NCI-H146 treated with DMSO at 0.1 percent for 48 hours (cell line): ENCODE measurements at regions not wholly inside any gene's neighbourhood (a gene's known extent, or its start where the extent isn't known, plus 50 kb on each side); places are given as distances from the start of the nearest gene placed in this dataset.
A peak's percentile ranks its signal among the peaks of the same experiment; 100 is the strongest.

ENCODE experiments used
- DNase-seq: peaks from one replicate; lab custom pipeline; 2025; ENCODE audit not compliant: unreplicated experiment; lab: John Stamatoyannopoulos, UW

GRCh38 chr2:58954880-58955385 is 713.8 kb upstream of the FANCL start:
- no peak for DNase-seq

DNA sequence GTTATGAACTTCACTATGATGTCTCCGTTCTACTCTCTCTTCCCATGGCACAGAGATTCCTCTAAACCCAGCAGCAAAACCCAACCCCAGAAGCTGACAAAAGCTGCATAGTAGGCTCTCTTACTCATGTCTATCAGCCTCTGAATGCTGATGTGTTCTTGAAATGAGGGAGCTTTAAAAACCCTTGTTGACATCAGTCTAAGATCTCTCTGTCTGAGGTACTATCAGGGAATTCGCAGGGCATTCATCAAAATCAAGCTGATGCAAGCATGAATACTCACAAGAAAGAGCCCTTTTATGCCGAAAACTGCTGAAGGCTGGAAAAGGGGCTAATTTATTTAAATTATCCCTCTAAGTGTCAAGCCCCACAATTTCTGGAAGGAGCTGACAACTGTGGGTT is 710.6 kb upstream of the FANCL start:
- no peak for DNase-seq

DNA sequence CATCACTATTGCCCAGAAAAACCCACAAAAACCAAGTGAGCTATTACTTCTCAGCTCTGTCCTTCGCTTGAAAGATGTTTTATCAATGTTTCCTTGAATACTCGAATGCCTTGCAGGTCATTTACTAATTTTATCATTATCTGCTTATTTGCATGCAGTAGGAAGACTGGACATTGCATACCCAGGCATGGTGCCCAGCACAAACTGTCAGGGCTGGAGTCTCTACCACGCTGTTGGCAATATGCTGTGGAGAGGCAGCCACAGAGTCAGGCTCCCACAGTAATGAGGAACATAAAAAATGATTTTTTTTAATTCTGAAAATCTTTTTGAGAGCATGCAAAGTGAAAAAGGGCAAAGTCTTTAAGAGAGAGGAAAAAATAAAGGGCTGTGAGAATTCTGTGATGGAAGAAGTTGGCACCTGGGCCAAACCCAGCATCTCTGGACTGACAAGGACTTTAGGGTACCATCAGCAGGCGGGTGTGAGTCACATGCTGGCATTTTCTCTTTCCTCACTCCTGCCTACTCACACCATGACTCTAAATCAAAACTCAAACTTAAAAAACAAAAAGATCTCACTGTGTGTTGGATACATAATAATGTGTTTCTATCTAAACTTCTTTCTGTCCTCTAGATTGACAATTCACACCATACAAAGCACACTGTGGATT is 709.8 kb upstream of the FANCL start:
- no peak for DNase-seq

GRCh38 chr2:58939388-58939787 is 698.3 kb upstream of the FANCL start:
- DNase-seq, result no peak

DNA sequence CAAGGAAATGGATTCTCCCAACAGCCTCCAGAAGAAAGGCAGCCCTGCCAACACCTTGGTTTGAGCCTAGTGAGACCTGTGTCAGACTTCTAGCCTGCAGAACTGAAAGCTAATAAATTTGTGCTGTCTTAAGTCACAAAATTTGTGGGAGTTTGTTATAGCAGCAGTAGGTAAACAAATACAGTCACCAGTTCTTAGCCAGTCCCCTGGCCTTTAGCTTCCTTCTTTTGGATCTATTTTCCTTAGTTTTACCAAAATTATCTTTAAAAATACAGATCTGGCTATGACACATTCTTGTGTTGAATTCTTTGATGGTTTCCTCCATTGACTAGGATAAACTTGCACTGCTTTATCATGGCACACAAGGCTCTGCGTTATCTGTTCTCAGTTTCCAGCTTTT is 697.9 kb upstream of the FANCL start:
- no peak for DNase-seq

DNA sequence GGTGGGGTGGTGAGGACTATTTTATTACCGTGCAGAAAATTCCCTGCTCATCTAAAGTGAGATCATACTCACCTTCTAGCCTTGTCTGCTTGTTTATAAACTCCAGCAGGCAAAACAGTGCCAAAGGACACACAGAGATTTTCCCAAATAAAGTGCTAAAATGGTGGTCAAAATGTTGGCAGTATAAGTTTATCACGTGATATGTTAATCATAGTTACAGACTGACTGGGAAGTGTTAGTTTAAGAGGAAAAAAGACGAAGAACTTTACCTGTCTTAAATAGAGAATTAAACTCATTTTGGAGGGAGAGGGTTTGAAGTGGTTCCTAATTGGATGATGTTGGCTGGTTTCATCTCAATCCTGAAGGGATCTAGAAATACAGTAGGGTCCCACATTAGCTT is 691.7 kb upstream of the FANCL start:
- no peak for DNase-seq

DNA sequence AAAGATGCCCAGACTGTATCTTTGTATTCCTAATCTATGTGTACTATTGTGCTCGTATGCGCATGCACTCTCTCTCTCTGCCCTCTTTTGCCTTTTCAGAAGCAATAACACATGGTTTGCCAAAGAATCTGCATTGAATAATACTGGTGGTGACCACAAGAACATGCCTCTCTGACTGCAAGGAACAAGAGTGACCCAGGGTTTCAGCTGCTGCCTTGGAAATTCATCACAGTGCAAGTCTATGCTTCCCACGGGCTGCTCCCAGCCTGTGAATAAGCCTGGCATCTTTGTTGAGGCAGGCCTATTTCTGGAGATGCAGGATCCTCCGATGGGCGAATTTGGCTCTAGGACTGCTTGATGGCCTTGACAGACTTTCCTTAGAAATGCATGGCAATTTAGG is 689.4 kb upstream of the FANCL start:
- DNase-seq, result no peak

DNA sequence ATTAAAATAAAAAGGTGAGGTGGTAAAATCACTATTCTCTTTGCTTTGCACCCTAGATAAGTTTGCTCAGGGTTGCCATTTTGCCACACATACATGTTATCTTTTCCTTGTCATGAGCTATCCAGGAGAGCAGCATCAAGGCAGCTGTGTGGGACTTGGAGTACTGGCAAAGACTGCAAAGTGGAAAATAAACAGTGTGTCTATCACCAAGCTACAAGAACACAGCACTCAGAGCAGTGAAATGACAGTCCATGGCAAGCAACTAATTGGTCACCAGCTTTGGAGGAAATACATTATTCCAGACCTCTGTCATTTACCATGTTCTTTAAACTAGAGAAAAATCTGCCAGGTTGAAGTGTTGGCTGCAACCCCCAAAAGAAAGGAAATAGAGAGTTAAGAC is 687.8 kb upstream of the FANCL start:
- no peak for DNase-seq

DNA sequence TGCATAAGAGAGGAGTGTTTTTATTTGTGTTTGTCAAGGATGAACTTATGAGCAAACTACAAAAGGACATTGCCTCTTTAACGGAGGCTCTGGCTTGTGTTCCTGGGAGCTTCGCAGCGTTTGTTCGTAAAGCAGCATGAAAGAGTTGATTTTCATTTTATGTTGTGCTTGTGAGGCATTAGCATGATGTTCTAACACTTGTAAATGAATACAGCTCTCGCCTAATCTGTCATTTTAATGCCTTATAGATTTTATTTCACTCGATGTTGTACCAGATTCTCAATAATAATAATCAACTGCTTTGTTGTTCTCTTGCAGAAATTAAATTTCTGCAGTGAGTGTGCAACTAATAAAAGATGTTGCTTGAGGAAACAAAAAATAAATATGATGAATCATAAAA is 687.3 kb upstream of the FANCL start:
- no peak for DNase-seq

DNA sequence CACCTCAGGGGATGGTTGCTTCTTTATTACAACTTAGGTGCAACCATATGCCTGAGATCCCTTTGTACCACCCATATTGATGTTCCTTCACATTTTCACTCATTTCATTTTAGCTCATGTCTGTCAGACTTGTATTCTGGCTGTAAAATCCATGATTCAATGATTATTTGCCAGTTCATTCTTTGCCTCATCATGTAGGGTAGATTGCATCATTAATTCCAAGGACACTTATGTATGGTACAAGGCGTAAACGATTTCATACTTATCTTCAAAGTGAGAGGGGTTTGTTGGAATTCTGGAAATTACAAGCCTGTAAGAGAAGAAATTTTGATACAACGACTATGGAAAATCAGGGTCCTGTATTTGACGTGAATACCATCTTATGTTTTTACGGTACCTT is 685.0 kb upstream of the FANCL start:
- no peak for DNase-seq

GRCh38 chr2:58925676-58926081 is 684.6 kb upstream of the FANCL start:
- DNase-seq, result no peak

DNA sequence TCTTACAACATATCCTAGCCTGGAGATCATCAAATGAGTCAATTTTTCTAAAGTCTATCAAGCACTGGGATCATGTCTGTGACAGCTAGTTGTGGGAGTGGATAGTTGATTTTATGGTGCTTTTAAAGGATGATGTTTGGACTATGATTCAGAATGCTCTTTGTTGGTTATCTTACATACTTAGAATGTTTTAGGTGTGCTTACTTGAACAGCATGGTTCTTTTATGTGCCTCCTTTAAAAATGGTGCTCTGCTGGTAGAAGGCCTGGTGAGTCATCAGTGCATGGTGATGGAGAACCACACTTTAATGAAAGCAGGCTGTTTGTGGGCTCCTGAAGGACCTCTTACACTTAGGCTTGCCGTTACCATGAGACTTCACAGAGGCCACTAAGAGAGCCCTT is 682.7 kb upstream of the FANCL start:
- no peak for DNase-seq

DNA sequence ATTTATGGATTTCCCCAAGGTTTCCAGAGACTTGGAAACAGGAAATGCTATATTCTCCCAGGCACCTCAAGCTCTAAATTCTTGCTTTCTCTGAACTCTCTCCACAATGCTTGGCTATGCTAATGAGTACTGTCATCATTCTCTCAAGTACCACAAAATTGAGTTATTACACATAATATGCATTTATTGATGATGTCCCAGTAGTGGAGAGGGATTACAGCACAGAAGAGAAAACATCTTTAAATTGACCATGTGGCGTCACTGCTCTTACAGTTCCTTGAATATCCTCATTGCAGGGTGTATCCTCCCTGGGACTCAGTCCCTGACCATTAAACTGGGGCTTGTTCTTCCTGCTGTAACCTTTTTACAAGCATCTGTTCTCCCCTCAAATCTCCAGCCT is 681.1 kb upstream of the FANCL start:
- no peak for DNase-seq

GRCh38 chr2:58921676-58922075 is 680.6 kb upstream of the FANCL start:
- DNase-seq, result no peak

DNA sequence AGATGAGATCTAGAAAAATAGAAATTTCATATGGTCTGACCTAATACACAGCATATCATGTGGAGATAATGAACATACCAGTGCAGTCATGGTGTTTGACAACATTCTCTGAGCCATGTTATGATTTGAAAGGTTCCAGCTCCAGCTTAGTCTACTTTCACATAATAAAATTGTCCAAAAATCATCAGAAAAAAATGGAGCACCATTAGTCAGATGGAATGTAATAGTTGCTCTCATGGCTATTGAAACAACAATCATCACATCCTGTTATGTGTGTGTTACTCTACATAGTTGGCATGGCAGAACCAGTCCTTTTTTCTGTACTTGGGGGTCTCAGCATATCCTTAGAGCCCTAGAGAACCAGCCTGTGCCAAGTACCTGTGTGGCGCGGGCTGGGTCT is 678.9 kb upstream of the FANCL start:
- no peak for DNase-seq

DNA sequence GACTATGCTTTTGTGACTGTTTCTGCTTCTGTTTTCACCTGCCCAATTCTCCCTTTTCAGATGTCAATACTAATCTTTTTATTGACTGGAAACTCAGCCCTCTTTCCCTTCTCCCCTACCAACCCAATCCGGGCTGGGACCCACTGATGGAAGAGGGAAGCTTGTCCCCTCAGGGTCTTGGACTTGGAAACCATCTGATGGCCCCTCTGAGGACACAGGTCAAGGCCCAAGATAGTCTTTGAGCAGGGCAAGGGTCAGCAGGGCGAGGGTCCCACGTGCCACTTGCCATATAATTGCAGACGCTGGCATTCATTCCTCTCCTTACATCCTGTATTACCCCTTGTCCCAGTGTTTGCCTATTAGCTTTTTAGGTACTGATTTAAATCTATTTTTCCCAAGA is 678.2 kb upstream of the FANCL start:
- no peak for DNase-seq

DNA sequence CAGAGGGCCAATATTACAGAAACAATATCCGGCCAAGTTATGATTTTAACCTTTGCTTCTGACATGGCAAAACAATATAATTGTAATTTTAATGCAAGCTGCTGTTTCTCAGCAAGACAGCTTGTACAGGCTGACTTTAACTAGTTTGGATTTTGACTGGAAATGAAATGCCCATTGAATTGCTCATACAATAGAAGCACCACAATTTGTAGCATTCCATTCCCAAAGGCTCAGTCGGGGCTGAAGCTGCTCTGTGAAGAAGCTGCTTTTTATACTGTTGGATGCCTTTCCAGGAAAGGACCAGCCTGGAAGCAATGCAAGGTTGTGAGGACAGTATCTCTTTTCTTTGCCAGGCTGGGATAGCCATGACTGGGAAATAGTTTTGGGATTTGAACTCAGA is 677.0 kb upstream of the FANCL start:
- DNase-seq, result no peak

DNA sequence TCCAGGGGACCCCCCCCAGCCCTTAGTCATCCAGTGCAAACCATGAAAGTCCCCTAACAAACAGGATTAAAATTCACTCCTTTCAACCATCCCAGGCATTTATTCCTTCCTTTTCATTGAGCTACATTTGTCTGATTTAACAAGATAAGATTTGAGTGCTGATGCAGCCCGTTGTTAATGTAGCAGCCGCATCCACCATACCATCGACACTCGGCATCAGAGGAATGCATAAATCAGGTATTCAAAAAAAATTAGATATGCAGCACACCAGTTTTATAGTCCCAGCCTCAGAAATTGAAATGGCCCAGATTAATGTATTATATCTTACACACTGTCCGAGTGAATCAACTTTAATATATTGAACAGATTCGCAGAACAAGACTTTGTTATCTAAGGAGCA is 676.5 kb upstream of the FANCL start:
- no peak for DNase-seq

DNA sequence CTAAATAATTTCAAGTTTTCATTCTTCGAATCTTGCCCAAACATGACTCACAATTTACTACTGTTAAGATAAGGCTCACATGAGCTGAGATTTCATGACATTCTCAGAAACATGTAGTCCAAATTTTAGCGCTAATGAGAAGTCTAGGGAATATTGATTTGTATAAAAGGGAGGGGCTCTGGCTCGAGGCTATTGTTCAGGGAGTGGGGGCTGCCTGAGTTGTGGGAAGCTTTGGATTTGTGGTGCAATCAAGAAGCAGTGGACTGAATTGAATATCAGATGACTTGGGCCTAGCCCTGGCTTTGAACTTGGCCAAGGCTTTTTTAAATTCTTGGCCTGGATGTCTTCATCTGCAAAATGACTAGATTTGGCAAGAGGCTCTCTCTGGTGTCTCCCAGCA is 674.9 kb upstream of the FANCL start:
- no peak for DNase-seq

DNA sequence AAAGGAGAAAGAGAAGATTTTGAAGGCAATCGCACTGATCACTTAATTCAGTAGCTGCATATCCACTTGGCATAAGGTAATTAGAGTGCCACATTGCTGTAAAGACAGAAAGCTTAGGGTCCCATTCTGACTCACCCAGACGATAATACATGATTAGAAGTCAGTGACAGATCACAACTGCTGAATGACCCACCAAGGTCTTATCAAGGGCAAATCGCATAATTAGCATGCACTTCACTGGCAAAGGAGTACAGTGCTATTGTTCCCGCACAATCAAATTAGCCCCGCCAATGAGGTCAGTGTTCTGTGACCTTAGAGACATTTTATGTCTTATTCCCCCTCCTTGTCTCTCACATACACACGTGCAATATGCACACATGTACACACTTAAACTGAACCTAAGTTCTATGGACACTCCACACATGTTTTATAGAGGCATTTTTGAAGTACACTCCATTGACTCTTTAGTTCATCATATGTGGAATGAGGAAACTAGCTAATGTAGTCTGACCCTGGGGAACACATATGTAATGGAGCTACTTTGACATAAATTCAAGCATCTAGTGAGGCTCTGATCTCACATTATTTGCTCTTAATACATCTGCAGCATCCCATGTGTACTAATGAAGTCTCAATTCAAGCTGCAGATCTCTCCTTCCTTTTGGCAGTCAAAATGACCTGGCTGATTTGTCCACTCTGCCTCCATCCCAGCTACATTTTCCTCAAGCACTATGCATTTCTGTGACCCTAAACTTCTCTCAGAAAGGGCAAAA is 673.8 kb upstream of the FANCL start:
- DNase-seq, result no peak

GRCh38 chr2:58913082-58913726 is 672.1 kb upstream of the FANCL start:
- peak; percentile 84 for DNase-seq

DNA sequence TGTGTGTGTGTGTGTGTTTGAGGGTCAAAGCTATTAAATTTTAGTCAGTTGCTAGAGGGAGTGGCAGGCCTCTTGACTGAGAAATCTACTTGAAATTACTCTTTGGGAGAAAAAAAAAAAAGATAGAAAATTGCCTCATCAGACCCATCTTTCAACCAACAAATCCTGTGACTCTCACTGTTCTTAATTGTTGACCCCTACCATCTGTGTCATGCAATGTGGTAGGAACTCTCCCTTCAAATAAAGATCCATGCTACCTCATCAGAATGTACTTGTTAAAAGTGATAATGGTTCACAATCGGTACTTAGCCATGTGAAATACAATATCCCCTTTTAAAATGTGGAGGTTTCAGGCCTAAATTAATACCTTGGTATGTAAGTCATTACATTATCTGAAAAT is 670.8 kb upstream of the FANCL start:
- peak; percentile 33 for DNase-seq
